ENCODE measurements at regions not wholly inside any gene's neighbourhood (a gene's known extent, or its start where the extent isn't known, plus 50 kb on each side); places are given as distances from the start of the nearest gene placed in this dataset.

GRCh38 chr19:27657271-27658051 is 1555.5 kb downstream of the UQCRFS1 start:
- TF ChIP-seq CTCF (IDR thresholded peaks at IDR 0.05) (no peak), POLR2A (IDR thresholded peaks at IDR 0.05) (no peak)
